Mesothelial cell of epicardium (in vitro differentiated cells): ENCODE measurements at regions not wholly inside any gene's neighbourhood (a gene's known extent, or its start where the extent isn't known, plus 50 kb on each side); places are given as distances from the start of the nearest gene placed in this dataset.

Experiments used
- DNase-seq, 2 experiments: peaks; one replicate each; pipeline ENCODE4 v3.0.0; 2021; ENCODE audit warnings: low spot score in 2 of 2; ENCODE audit not compliant: unreplicated experiment in 2 of 2
- H3K27ac Mint-ChIP-seq: 2 replicates; pipeline ENCODE4 v1.8.0; 2021; ENCODE audit warnings: mixed read lengths
- H3K27me3 Mint-ChIP-seq: 2 replicates; pipeline ENCODE4 v1.8.0; 2021; ENCODE audit warnings: low read depth, mixed read lengths
- H3K36me3 Mint-ChIP-seq: 2 replicates; pipeline ENCODE4 v1.8.0; 2021; ENCODE audit warnings: mixed read lengths
- H3K4me1 Mint-ChIP-seq: 2 replicates; pipeline ENCODE4 v1.8.0; 2021; ENCODE audit warnings: mixed read lengths
- H3K4me3 Mint-ChIP-seq: 2 replicates; pipeline ENCODE4 v1.8.0; 2021; ENCODE audit warnings: mild to moderate bottlenecking, moderate library complexity, mixed read lengths
- H3K9me3 Mint-ChIP-seq: 2 replicates; pipeline ENCODE4 v1.8.0; 2021; ENCODE audit warnings: mixed read lengths
- TF ChIP-seq, protein P1 (sequence below): fragments of 200-600 bp; sonication (generic); IDR thresholded peaks from one replicate; pipeline ENCODE4 v1.5.0; 2021; ENCODE audit warnings: antibody characterized with exemption; ENCODE audit not compliant: unreplicated experiment

GRCh38 chr4:138616775-138617174 lies 374.6 kb upstream of the SLC7A11 start:
- TF ChIP-seq, protein P1, sequence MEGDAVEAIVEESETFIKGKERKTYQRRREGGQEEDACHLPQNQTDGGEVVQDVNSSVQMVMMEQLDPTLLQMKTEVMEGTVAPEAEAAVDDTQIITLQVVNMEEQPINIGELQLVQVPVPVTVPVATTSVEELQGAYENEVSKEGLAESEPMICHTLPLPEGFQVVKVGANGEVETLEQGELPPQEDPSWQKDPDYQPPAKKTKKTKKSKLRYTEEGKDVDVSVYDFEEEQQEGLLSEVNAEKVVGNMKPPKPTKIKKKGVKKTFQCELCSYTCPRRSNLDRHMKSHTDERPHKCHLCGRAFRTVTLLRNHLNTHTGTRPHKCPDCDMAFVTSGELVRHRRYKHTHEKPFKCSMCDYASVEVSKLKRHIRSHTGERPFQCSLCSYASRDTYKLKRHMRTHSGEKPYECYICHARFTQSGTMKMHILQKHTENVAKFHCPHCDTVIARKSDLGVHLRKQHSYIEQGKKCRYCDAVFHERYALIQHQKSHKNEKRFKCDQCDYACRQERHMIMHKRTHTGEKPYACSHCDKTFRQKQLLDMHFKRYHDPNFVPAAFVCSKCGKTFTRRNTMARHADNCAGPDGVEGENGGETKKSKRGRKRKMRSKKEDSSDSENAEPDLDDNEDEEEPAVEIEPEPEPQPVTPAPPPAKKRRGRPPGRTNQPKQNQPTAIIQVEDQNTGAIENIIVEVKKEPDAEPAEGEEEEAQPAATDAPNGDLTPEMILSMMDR: no peak
- DNase-seq: no peak
- Mint-ChIP-seq H3K27ac (no peak overlapping the region), H3K4me3 (no peak overlapping the region), H3K4me1 (peaks cover 2% of the 10 kb centered on the region), H3K27me3 (no peaks in the 10 kb centered on the region), H3K36me3 (no peaks in the 10 kb centered on the region), H3K9me3 (peaks cover 22% of the 10 kb centered on the region)

GRCh38 chr4:138614398-138615142 lies 372.4 kb upstream of the SLC7A11 start:
- Mint-ChIP-seq H3K27me3 (no peaks in the 10 kb centered on the region), H3K9me3 (peaks cover 9% of the 10 kb centered on the region), H3K4me1 (peaks cover 4% of the 10 kb centered on the region), H3K27ac (no peak overlapping the region), H3K36me3 (no peaks in the 10 kb centered on the region), H3K4me3 (no peak overlapping the region)
- no peak for DNase-seq
- TF ChIP-seq, protein P1: no peak

DNA sequence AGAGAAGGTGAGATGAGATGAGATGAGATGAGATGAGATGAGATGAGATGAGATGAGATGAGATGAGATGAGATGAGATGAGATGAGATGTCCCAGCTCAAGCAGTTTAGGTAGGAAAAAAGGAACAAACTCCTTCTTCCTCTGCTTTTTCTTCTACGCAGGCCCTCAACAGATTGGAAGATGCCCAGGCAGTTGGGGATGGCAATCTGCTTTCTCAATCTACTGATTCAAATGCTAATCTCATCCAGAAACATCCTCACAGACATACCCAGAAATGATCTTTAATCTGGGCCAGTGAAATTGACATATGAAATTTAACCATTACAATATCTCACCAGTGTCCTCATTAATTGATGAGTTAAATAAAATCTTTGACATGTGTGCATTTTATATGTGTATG lies 370.3 kb upstream of the SLC7A11 start:
- peaks cover 4% of the 10 kb centered on the region for H3K4me1 Mint-ChIP-seq
- no peaks in the 10 kb centered on the region for H3K9me3 Mint-ChIP-seq
- DNase-seq: no peak
- no peaks in the 10 kb centered on the region for H3K27me3 Mint-ChIP-seq
- no peak overlapping the region for H3K4me3 Mint-ChIP-seq
- H3K27ac Mint-ChIP-seq: no peak overlapping the region
- TF ChIP-seq, protein P1: no peak
- no peaks in the 10 kb centered on the region for H3K36me3 Mint-ChIP-seq

GRCh38 chr4:138611721-138612120 lies 369.6 kb upstream of the SLC7A11 start:
- Mint-ChIP-seq H3K4me3 (no peak overlapping the region), H3K36me3 (no peaks in the 10 kb centered on the region), H3K27me3 (no peaks in the 10 kb centered on the region), H3K27ac (no peak overlapping the region), H3K4me1 (peaks cover 4% of the 10 kb centered on the region), H3K9me3 (no peaks in the 10 kb centered on the region)
- TF ChIP-seq, protein P1: no peak
- DNase-seq: no peak

DNA sequence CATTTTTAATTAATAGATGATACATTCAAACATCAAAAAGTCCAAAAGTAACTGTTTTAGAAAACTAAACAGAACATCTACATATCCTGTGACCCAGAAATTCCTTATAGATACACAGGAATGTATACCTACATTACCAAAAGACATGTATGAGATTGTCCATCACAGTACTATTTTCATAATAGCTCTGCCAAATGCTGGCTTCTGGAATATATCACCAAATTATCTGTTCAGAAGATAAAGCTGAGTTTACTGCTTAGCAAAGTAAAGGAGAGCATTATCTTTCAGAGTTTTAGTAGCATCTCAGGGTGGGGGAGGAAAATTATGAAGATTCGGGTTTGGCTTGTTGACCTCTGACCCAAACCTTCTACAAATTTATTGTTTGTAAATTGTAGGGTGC lies 368.9 kb upstream of the SLC7A11 start:
- no peak for DNase-seq
- TF ChIP-seq, protein P1: no peak
- Mint-ChIP-seq H3K27ac (no peak overlapping the region), H3K36me3 (no peaks in the 10 kb centered on the region), H3K27me3 (no peaks in the 10 kb centered on the region), H3K9me3 (peaks cover under 1% of the 10 kb centered on the region), H3K4me1 (peaks cover 4% of the 10 kb centered on the region), H3K4me3 (no peak overlapping the region)
